ENCODE measurements at regions not wholly inside any gene's neighbourhood (a gene's known extent, or its start where the extent isn't known, plus 50 kb on each side); places are given as distances from the start of the nearest gene placed in this dataset.

GRCh38 chr7:115271332-115272235 lies 349.7 kb downstream of the MDFIC start:
- DNase-seq (ENCODE audit: low spot score): no peak

GRCh38 chr7:115269486-115269885 lies 347.6 kb downstream of the MDFIC start:
- no peak for DNase-seq (ENCODE audit: low spot score)

DNA sequence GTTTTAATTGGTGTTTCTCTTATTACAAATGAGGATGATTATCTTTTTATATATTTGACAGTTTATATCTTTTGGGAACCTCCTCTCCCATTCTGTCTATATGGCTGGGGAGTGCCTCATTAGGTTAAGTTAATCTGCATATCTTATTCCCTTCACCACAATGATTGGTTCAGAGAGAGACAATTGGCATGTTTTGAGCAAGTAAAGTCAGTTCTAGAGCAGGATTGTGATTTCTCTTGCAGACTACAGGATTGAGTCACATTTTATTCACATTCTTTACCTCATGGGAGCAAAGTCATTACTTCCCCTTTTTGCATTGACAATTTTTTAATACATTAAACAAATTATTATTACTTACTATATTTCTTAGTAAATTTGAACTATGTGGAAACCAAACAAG lies 345.6 kb downstream of the MDFIC start:
- no peak for DNase-seq (ENCODE audit: low spot score)

GRCh38 chr7:115260381-115260780 lies 338.5 kb downstream of the MDFIC start:
- DNase-seq (ENCODE audit: low spot score): no peak

- DNase-seq (ENCODE audit: low spot score): no peak
Observed at GRCh38 chr7:115252461-115252860, 330.6 kb downstream of the MDFIC start.

- DNase-seq (ENCODE audit: low spot score): no peak
Observed at GRCh38 chr7:115249080-115249479, 327.2 kb downstream of the MDFIC start.

GRCh38 chr7:115241151-115241550 lies 319.3 kb downstream of the MDFIC start:
- no peak for DNase-seq (ENCODE audit: low spot score)

DNA sequence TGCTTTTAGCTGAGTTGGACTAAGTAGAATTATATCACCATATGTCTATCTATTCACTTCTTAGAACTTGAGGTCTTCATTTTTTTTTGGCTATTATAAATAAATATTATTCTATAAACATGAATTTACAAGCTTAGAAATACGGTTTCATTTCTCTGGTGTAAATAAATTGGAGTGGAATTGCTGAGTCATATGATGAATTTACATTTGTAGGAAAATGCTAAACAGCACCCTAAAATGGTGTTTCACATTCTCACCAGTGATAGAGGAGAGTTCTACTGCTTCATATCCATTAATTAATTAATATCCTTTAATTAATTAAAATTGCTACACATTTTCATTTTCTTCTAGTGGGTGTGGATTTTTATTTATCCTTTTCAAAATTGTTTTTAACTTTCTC lies 318.3 kb downstream of the MDFIC start:
- no peak for DNase-seq (ENCODE audit: low spot score)

GRCh38 chr7:115235075-115235474 lies 313.2 kb downstream of the MDFIC start:
- DNase-seq (ENCODE audit: low spot score): no peak

- no peak for DNase-seq (ENCODE audit: low spot score)
Observed at GRCh38 chr7:115233809-115234208, 311.9 kb downstream of the MDFIC start.

- DNase-seq (ENCODE audit: low spot score): no peak
Observed at GRCh38 chr7:115232041-115232440, 310.1 kb downstream of the MDFIC start.

GRCh38 chr7:115230882-115231571 lies 309.1 kb downstream of the MDFIC start:
- DNase-seq (ENCODE audit: low spot score): no peak

- DNase-seq (ENCODE audit: low spot score): no peak
Observed at GRCh38 chr7:115229401-115230105, 307.7 kb downstream of the MDFIC start.

DNA sequence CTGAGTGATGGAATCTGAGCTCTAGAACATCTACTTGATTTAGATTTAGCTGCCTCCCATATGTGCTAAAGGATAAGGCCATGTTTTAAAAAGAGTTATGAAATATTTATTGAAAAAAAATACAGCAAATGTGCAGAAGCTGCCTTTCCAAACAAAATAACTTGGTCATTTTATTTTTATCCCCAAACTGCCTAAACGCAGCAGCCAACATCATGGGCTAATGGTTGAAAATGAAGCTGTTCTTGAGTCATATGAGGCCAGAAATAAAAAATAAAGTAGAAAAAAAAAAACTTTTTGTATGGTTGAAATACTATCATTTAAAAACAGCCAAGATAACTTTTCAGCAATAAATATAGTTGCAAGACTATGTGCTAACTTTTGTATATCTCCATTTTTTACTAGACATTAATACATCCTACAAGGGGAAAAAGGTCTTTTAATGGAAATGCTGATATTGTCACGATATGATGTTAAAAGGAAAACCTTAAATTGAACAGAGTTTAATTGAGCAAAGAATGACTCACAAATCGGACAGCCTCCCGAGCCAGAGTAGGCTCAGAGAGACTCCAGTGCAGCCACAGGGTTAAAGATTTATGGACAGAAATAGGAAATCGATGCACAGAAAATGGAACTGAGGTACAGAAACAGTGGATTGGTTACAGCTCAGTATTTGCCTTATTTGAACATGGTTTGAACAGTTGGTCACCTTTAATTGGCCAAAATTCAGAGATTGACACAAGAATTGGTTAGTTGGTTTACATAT lies 305.8 kb downstream of the MDFIC start:
- no peak for DNase-seq (ENCODE audit: low spot score)

DNA sequence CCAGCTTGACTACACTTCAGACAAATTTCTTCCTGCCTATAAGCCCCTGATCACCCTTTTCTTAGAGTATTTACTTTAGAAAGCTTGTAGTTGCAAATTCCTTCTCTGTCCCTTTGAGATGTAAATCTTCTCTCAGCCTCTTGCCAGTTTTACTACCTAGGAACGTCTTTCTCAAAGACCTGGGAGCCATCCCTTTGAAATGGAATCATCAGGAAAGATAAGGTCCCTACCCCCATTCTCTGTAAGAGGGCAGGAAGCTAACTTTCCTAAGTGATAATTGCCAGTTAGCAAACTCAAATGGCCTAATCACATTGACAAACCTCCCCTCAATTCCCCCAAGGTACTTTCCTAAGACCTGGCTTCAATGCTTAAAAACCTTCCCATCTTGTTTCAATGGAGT lies 304.5 kb downstream of the MDFIC start:
- DNase-seq (ENCODE audit: low spot score): no peak

DNA sequence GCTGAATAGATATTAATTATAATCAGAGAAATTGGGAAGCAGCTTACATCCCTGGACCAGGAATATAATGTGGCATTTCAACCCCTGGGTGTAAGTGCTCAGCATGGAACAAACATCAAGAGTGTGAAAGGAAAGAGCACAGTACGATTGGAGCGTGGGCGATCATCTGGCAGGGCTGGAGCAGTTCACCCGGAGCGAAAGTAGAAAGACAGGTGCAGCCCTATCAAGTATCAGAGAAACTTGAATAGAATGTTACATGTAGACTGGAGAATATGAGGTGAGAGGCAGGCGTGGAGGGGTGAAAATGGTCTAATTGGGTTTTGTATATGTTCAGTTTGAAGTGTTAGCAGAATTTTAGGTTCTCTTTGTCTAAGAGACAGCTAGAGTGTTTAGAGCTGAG lies 303.0 kb downstream of the MDFIC start:
- no peak for DNase-seq (ENCODE audit: low spot score)

- no peak for DNase-seq (ENCODE audit: low spot score)
Observed at GRCh38 chr7:115223959-115224358, 302.1 kb downstream of the MDFIC start.

DNA sequence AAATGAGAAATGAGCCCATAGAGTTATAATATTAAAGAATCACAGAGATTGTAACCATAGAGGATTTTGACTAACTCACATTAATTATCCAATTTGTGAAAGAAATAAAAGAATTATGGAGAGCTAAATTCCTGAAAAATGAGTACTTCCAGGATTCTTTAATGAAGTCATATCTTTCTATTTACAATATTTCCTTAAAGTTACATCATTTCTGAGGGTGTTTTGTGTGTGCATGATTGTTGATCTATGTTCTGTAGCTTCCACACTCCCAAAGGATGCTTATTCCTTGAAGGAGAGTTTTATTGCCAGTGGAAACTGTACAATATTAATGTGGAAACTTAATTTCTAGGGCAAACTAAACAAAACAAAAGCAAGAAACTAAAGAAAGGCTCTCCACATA lies 299.6 kb downstream of the MDFIC start:
- no peak for DNase-seq (ENCODE audit: low spot score)

DNA sequence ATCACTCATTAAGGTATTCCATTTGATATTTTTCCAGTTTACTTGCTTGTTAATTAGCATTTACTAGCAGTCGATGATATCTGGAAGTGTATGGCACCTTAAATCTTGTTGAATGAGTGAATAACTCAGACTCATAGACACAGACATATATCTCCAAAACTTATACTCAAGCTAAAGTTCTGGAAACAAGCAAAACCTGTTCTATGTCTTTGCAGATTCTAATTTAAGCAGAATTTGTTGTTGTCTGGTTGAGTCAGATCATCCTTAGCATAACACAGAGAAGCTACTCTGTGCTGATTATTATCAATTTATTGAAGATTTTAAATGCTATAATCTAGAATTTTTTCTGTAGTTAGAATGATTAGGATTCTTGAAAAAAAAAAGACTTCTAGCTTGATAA lies 296.2 kb downstream of the MDFIC start:
- no peak for DNase-seq (ENCODE audit: low spot score)

- DNase-seq (ENCODE audit: low spot score): no peak
Observed at GRCh38 chr7:115217373-115217772, 295.5 kb downstream of the MDFIC start.

DNA sequence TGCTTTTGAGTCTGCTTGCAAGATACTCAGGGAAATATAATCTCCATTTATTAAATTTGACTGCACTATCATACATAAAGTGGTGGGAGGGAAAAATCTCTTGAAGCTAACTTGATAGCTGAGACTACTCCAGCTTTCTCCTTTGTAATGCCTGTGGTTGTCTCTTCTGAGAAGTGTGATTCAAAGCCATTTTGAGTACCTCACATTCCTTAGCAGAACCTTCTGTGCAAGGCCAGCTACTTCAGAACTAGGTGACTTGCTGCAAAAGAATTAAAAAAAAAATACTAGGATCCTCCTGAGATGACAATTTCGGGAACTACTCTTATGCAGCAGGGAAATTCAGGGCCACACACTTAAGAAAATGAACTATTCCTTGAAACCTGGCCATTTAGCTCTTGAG lies 294.8 kb downstream of the MDFIC start:
- no peak for DNase-seq (ENCODE audit: low spot score)

DNA sequence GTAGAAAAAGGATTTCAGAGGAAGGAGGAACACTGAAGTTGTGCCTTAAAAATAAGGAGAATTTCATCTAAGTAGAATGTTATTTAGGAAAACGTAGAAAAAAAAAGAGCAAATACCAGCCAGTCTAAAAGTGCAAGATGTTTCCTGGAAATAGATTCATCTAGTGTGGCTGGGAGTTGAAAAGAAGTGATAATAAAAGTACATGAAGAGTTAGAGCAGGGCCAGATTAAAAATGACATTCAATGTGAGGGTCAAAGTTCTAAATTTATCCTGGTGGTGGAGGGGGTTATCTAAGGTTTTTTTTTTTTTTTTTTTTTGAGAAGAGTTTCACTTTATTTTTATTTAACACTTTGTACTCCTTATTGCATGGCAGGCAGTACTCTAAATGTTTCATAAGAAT lies 289.3 kb downstream of the MDFIC start:
- DNase-seq (ENCODE audit: low spot score): no peak
